PC-3 (cell line): ENCODE measurements at regions not wholly inside any gene's neighbourhood (a gene's known extent, or its start where the extent isn't known, plus 50 kb on each side); places are given as distances from the start of the nearest gene placed in this dataset.

ENCODE experiments used
- EZH2 ChIP-seq: fragments of 300-600 bp; sonication (generic); IDR thresholded peaks from one replicate; pipeline ENCODE4 v1.6.1; 2017; ENCODE audit warnings: antibody characterized with exemption, mild to moderate bottlenecking, low read length; ENCODE audit not compliant: unreplicated experiment
- EZH2phosphoT487 ChIP-seq: fragments of 300-600 bp; sonication (generic); IDR thresholded peaks from 2 replicates; pipeline ENCODE4 v1.6.1; 2018; ENCODE audit warnings: mild to moderate bottlenecking, antibody characterized with exemption, low read length, borderline replicate concordance
- TF ChIP-seq, protein P1 (sequence below): fragments of 300-600 bp; sonication (generic); conservative IDR thresholded peaks from 2 replicates; pipeline ENCODE4 v1.5.1; 2017; ENCODE audit warnings: antibody characterized with exemption, low read depth, mild to moderate bottlenecking, low read length

DNA sequence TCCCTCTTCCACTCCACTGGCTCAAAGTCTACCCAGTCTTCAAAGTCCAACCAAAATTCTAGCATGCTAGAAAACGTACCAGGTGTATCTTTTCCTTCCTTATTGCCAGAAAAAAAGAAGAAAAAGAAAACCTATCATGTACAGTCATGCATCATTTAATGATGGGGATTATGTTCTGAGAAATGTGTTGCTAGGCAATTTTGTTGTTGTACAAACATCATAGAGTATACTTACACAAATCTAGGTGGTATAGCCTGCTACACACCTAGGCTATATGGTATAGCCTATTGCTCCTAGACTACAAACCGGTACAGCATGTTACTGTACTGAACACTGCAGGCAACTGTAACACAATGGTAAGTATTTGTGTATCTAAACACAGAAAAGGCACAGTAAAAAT, 104.8 kb downstream of the SREK1 start:
- no peak for TF ChIP-seq EZH2phosphoT487
- TF ChIP-seq, protein P1, sequence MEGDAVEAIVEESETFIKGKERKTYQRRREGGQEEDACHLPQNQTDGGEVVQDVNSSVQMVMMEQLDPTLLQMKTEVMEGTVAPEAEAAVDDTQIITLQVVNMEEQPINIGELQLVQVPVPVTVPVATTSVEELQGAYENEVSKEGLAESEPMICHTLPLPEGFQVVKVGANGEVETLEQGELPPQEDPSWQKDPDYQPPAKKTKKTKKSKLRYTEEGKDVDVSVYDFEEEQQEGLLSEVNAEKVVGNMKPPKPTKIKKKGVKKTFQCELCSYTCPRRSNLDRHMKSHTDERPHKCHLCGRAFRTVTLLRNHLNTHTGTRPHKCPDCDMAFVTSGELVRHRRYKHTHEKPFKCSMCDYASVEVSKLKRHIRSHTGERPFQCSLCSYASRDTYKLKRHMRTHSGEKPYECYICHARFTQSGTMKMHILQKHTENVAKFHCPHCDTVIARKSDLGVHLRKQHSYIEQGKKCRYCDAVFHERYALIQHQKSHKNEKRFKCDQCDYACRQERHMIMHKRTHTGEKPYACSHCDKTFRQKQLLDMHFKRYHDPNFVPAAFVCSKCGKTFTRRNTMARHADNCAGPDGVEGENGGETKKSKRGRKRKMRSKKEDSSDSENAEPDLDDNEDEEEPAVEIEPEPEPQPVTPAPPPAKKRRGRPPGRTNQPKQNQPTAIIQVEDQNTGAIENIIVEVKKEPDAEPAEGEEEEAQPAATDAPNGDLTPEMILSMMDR, result no peak
- no peak for TF ChIP-seq EZH2
